HEK293T (cell line): ENCODE measurements at regions not wholly inside any gene's neighbourhood (a gene's known extent, or its start where the extent isn't known, plus 50 kb on each side); places are given as distances from the start of the nearest gene placed in this dataset.

ENCODE experiments used
- BHLHE40 ChIP-seq: fragments of 450-650 bp; IDR thresholded peaks from 2 replicates; pipeline ENCODE4 v1.6.1; 2016; ENCODE audit warnings: mild to moderate bottlenecking, moderate library complexity, borderline replicate concordance
- ELF4 ChIP-seq: fragments of 450-650 bp; IDR thresholded peaks from 2 replicates; pipeline ENCODE4 v1.6.1; 2017; ENCODE audit warnings: antibody characterized with exemption
- FOXA1 ChIP-seq: fragments of 450-650 bp; IDR thresholded peaks from 2 replicates; pipeline ENCODE4 v1.6.1; 2016; ENCODE audit warnings: mild to moderate bottlenecking
- FOXK2 ChIP-seq: fragments of 450-650 bp; IDR thresholded peaks from 2 replicates; pipeline ENCODE4 v1.6.1; 2016; ENCODE audit warnings: mild to moderate bottlenecking
- HDGF ChIP-seq: fragments of 450-650 bp; IDR thresholded peaks from 2 replicates; pipeline ENCODE4 v1.6.1; 2017; ENCODE audit warnings: antibody characterized with exemption, borderline replicate concordance
- L3MBTL2 ChIP-seq: fragments of 450-650 bp; conservative IDR thresholded peaks from 2 replicates; pipeline ENCODE4 v1.6.1; 2016; ENCODE audit warnings: mild to moderate bottlenecking
- NFRKB ChIP-seq: fragments of 450-650 bp; IDR thresholded peaks from 2 replicates; pipeline ENCODE4 v1.6.1; 2016; ENCODE audit warnings: mild to moderate bottlenecking, moderate library complexity
- SP1 ChIP-seq: fragments of 450-650 bp; IDR thresholded peaks from 2 replicates; pipeline ENCODE4 v1.6.1; 2017
- SUZ12 ChIP-seq: fragments of 450-650 bp; IDR thresholded peaks from 2 replicates; pipeline ENCODE4 v1.6.1; 2016; ENCODE audit warnings: mild to moderate bottlenecking
- TARDBP ChIP-seq: fragments of 450-650 bp; IDR thresholded peaks from 2 replicates; pipeline ENCODE4 v1.6.1; 2016

GRCh38 chr17:72530454-72530853, 409.6 kb downstream of the SOX9 start:
- TF ChIP-seq FOXA1 (no peak), SUZ12 (no peak), SP1 (no peak), FOXK2 (no peak), ELF4 (no peak), L3MBTL2 (no peak), BHLHE40 (no peak), TARDBP (no peak), NFRKB (no peak), HDGF (no peak)
